ENCODE measurements at regions not wholly inside any gene's neighbourhood (a gene's known extent, or its start where the extent isn't known, plus 50 kb on each side); places are given as distances from the start of the nearest gene placed in this dataset.
"Not testable (repeated sequence)": the region's sequence is repeated elsewhere in the genome, so short reads cannot be mapped to it uniquely, and the experiment has no call there.

DNA sequence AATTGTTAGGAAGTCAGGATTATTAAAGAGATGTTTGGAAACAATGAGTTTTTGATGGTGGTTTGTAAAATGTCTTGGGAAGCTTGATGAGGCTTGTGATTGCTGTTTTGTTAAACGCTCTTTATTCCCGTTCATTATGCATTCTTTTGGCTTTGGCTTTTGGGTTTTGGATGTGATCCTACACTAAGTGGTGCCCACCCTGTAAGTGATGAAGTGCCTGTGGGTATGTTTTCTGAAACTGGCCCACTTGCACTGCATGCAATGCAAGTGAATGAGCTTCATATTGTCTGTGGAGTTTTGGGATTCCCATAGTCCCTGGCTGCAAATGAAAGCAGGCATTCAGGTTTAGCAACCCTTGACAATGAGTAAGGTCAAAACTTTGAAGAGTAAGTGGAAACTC, 1035.5 kb upstream of the WWC1 start:
- no peak for DNase-seq (ENCODE audit: low read depth, low spot score)

DNA sequence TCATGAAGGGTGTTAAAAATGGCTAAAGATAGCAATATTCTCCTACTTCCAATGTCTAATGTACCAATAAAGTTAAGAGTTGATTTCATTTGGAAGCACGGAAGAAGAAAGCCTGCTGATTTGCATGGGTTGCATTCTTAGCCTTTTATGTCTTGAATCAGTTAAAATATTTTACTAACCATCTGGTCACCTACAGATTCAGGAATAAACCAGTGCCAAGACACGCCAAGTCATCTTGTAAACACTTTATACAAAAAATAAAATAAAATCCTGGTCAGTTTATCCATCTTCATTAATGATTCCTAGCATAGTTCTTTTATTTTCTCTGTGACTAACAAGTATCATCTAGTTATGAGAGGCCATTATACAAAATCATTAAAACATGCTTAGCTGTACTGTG, 1031.6 kb upstream of the WWC1 start:
- DNase-seq (ENCODE audit: low read depth, low spot score), result no peak

- DNase-seq (ENCODE audit: low read depth, low spot score), result no peak
These were observed 1029.9 kb upstream of the WWC1 start for GRCh38 chr5:167261309-167262100.

GRCh38 chr5:167263185-167263584, 1028.3 kb upstream of the WWC1 start:
- no peak for DNase-seq (ENCODE audit: low read depth, low spot score)

DNA sequence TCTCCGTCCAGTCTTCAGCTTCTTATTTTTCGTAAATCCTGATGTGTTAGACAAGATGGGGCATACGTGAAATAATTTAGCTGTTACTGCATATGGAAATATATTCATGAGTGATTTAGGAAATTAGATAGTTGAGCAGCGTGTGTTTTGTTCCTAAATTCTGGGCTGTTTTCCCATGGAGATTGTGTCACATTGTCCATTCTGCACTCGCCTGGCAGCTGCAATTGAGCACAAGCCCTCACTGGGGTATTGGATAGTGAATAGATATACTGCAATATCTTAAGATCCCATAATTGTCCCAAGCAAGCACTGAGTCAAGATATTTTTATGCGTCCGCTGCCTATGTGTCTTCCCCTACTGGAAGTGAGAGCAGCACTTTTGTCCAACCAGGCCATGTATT, 1027.1 kb upstream of the WWC1 start:
- no peak for DNase-seq (ENCODE audit: low read depth, low spot score)

DNA sequence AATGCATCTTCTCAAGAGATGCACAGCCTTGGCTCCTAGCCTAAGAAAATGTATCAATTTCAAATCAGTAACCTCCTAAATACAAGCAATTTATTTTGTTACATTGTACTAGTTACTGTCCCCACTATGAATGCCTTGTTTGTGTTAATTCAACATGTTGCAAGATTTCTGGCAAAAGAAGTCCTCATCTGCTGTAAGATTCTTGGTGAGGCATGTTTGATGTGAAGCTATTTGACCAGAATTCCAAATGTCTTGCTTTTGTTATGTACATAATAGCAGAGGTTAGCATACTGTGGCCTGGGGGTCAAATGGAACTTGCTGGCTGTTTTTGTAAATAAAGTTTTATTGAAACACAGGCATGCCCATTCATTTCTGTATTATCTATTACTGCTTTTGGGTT, 1023.1 kb upstream of the WWC1 start:
- DNase-seq (ENCODE audit: low read depth, low spot score), result no peak

GRCh38 chr5:167269146-167269545, 1022.3 kb upstream of the WWC1 start:
- no peak for DNase-seq (ENCODE audit: low read depth, low spot score)

- no peak for DNase-seq (ENCODE audit: low read depth, low spot score)
These were observed 1020.4 kb upstream of the WWC1 start for GRCh38 chr5:167271081-167271480.

DNA sequence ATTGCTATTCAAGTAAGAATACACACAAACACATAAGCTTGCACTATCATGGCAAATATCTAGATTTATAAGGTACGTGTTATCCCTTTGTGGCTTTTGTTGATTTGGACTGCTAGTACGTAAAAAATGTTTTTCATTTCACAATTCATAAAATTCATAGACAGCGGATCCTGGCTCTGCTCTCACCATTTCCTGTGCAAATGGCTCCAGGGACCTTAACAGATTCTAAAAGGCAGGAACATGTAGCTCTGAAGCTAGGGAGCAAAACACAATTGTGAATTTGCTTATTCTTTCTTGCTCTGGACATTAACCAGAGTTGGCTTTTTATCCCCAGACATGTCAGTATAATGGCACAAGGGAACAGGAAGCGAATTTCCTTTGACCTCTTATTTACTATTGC, 1019.9 kb upstream of the WWC1 start:
- no peak for DNase-seq (ENCODE audit: low read depth, low spot score)

DNA sequence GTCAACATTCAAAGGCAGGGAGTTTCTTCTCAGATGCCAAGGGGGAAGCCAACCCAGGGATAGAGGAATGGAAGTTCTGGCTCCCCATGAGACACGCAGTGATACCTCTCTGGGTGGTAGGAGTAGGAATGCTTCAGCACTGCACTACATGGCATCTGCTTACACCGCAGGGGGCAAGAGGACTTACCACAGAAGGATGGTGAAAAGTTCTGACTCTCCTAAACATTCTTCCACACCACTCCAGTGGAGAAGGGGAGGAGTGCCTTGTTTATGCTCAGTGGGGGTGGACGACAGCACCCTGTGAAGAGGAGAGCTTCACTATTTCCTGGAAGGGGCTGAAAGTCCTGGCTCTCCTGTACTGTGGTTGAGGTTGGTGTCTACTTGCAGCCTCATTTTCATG, 1011.3 kb upstream of the WWC1 start:
- peak; percentile 58 for DNase-seq (ENCODE audit: low read depth, low spot score)

- DNase-seq (ENCODE audit: low read depth, low spot score), result no peak
These were observed 1009.5 kb upstream of the WWC1 start for GRCh38 chr5:167281925-167282324.

DNA sequence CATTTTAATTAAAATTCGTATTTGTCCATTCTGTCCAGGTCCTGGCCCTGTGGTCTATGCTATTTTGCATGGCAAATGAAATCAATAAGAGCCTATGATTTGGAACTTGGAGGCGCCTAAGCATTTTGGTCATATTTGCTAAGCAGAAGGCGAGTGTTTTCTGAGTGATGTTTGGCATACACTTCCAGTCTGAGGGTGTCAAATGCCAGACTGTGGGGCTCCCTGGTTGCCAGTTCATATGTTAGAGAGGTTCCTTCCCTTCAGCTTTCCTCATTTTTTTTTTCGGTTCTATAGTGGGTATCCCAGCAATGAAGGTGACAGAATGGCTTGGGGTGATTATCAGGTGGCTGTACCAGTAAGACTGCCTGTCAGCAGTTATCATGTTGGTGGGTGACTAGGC, 1007.8 kb upstream of the WWC1 start:
- no peak for DNase-seq (ENCODE audit: low read depth, low spot score)

DNA sequence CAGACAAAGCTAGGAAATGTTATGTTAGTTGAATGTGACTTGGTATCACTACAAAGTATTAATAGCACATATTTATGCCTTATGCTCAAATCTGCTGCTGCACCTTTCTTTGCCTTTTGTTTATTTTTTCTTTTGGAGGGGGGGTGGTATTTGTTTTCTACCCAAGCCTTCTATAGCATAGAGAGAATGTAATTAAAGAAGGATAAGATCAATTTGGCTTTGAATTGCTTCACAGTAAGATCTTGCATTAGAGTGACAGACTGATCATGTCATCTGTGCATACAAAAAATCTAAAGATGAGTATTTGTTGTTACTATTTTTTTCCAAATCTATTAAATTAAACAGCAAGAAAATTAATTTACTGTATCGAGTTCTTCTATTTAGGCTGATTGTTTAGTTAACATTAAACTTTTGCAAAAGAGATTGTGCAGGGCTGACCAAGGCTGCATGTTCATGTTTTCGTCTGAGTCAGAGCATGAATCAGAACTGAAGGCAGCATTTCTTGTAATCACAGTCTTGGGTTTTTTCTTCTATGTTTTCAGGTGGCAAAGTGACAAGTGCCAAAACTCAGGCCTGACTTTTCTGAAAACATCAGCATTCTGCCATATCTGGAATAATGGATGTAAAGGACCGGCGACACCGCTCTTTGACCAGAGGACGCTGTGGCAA, 1007.1 kb upstream of the WWC1 start:
- DNase-seq (ENCODE audit: low read depth, low spot score), result no peak

DNA sequence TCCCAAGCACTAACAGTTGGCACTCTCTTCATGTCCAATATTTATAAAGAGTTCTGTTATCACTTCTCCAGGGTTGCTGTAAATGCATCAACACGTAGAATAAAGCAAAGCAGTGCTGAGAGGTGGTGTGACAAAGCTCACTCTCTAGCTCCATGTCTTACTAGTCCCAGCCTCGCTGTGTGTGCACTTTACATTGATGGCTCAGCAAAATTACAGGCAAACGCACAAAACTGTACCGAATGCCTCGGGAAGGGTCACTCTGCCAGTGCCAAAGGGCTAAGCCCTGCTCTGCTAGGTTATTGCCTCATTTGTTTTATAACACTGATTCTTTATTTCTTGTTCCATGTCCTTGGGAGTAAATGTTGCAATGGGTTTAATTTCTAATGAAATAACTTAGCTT, 1005.9 kb upstream of the WWC1 start:
- DNase-seq (ENCODE audit: low read depth, low spot score), result no peak

DNA sequence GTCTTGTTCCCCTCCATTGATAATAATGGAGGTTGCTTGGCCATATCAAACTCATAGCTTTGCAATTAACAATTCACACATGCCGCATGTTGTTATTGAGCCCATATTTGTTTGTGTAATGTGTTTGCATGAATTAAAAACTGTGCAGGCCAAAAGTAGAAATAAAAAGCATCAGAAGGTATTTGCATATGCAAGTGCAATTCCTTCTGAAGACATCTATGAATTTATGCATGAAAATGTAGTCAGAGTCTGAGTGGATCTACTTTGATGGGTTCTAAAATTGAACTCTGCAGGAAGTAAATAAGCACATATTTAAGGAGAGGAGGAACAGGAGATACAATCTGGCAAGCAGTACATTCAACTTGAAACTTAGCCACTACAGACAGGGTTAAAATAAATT, 1004.6 kb upstream of the WWC1 start:
- DNase-seq (ENCODE audit: low read depth, low spot score), result no peak

- no peak for DNase-seq (ENCODE audit: low read depth, low spot score)
These were observed 1001.0 kb upstream of the WWC1 start for GRCh38 chr5:167290478-167290877.

GRCh38 chr5:167294882-167295680, 996.4 kb upstream of the WWC1 start:
- peak; percentile 65 for DNase-seq (ENCODE audit: low read depth, low spot score)

- DNase-seq (ENCODE audit: low read depth, low spot score), result no peak
These were observed 995.8 kb upstream of the WWC1 start for GRCh38 chr5:167295681-167296005.

GRCh38 chr5:167296066-167296465, 995.4 kb upstream of the WWC1 start:
- no peak for DNase-seq (ENCODE audit: low read depth, low spot score)

GRCh38 chr5:167296661-167297060, 994.8 kb upstream of the WWC1 start:
- no peak for DNase-seq (ENCODE audit: low read depth, low spot score)

GRCh38 chr5:167299861-167300260, 991.6 kb upstream of the WWC1 start:
- DNase-seq (ENCODE audit: low read depth, low spot score), result not testable (repeated sequence)

- DNase-seq (ENCODE audit: low read depth, low spot score), result no peak
These were observed 987.9 kb upstream of the WWC1 start for GRCh38 chr5:167303582-167303981.

Data from brain pericyte (primary cell).